GM18909 (cell line): ENCODE measurements at regions not wholly inside any gene's neighbourhood (a gene's known extent, or its start where the extent isn't known, plus 50 kb on each side); places are given as distances from the start of the nearest gene placed in this dataset.

Source experiments
- ATAC-seq: cut with Tn5 transposase; IDR thresholded peaks from one replicate; pipeline ENCODE4 v1.9.1; 2021; ENCODE audit warnings: mild to moderate bottlenecking; ENCODE audit not compliant: unreplicated experiment, poor library complexity

DNA sequence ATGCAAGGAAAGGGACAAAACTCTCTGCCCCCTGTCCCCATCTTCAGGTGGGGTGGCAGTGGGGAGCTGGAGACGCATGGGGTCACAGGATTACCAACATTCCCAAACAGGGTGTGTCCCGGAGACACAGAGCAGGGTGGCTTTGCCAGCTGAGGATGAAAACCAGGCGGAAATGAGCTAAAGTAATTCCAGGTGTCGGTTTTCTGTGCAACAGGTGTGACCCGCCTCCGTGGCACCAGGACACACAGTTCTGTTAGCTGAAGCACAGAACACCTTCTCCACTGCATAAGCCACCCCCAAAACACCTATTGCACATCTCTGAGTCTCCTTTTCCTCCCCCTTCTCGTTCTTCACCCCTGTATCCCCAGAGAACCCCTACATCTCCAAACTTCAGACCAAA, 122.7 kb upstream of the GLI2 start:
- ATAC-seq = no peak

- no peak for ATAC-seq
These were observed 121.7 kb upstream of the GLI2 start for GRCh38 chr2:120613742-120614571.

GRCh38 chr2:120614901-120615300, 120.8 kb upstream of the GLI2 start:
- ATAC-seq = no peak

GRCh38 chr2:120616261-120616660, 119.4 kb upstream of the GLI2 start:
- ATAC-seq = no peak

- no peak for ATAC-seq
These were observed 118.6 kb upstream of the GLI2 start for GRCh38 chr2:120617055-120617454.

DNA sequence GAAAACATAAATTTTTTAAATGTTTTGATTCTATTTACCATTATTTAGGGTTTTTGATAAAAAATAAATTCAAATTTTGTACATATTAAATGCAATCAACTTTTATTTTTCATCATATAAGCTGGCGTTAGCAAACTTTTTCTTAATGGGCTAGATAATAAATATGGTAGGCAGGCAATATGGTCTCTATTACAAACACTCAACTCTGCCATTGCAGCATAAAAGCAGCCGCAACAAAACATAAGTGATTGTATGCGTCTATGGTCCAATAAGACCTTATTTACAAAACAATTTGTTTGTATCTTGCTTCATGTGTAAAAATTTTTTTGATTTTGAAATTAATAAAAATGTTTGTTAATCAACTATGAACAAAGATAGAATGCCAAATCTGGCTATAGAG, 116.8 kb upstream of the GLI2 start:
- ATAC-seq = no peak

DNA sequence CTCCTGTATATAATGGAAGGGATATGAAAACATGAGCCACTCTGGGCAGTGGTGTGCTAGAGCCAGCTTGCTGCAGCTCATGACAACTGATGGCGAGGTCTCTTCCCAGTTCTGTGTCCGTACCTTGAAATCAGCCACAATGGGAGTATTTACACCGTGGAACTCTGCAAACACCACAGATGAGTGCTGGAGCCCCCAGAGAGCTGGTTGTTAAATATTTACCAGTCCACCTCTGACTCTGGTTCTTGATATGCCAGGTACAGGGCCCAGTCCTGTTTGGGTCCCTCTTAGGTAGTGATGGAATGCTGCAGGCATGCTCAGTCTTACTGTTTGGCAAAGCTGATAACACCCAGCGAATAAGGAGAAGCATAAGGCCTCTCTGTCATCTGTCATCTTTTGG, 116.1 kb upstream of the GLI2 start:
- no peak for ATAC-seq

DNA sequence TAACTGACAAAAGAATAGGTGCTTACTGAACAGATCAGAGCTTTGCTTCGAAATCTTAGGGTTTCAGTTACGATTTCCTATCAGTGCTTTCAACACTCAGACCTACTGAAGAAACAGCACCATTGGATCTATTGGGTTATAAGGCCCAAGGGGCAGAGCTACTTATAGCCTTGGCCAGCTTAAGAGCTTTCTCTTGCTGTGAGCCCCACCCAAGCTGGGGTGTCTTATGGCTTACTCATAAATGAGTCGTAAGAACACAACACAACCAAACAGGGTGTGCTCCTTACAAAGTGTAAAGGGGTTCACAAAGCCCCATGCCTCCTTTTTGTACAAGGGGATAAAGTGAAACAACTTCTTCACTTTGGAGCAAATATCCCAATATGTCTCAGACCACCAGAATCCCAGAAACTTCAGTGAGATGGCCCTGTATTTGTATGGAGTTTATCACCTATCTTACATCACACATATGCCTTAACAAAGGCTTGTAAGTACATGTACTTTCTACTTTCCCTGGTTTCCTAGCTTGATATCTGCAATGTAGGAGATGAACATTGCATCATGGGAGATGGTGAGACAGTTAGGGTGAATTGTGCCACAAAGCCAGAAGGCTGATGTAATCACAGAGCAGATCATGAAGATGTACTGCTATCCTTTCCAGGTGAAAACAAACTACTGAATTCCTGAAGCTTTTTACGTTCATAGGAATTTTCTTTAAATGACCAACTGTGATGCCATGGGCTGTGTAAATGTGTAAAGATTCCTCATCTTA, 115.5 kb upstream of the GLI2 start:
- no peak for ATAC-seq

GRCh38 chr2:120622159-120622869, 113.4 kb upstream of the GLI2 start:
- no peak for ATAC-seq

- no peak for ATAC-seq
These were observed 112.5 kb upstream of the GLI2 start for GRCh38 chr2:120622886-120623753.

DNA sequence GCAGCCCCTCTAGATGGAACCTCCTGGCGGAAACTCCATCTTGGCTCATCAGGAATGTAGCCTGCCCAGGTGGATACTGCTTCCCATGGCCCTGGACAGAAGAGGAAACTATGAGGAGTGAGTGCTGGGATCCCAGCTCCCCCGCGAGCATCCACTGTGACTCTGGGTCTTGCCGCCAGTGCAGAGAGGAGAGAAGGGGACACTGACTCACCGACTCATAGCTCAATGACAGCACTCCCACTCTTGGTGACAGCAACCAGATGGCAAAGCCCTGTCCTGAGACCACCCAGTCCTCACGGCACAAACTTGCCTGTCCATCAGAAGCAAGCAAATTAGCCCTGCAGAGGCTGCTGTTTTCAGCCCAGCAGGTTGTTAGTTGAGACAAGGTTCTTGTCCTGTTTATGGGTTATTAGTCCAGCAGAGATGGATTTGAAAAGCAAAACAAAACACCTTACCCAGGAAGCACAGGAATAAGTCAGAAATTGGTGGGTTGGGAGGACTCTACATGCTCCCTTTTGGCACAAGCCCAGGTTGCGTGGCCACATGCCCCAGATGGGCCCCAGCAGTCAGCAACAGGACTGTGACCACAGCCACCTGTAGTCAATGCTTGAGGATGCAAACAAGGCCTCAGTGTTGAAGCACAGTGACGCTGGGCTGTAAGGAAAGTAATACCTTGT, 111.5 kb upstream of the GLI2 start:
- no peak for ATAC-seq

DNA sequence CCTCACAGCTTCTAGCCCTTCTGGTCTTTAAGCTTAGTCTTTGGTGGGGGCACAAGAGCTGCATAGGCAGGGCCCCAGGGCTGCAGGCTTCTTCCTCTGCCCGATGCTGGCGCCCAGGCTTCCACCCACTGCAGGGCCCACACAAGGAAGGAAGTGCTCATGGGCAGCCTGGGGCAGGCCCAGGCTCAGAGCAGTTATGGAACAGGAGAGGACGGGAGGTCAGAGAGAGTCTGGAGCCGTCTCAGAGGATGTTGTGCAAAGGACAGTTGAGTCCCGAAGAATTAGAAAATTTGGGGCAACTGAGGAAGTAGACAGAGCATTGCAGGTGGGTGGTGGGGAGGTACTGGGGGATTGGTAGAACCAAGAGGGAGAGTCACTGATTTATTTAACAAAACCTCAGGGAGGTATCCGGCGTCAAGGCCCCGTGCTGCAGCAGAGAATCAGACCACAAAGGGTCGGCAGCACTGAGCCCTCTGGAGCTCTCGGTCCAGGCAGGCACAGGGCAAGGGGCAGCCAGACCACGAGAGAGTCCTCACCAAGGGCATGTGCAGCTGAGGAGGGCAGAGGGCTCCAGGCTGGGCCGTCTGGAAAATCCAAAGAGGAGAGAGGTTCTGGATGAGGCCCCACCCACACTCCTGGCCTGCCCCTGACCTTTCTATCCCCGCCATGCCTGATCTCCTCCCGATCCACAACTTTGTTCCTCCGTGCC, 110.8 kb upstream of the GLI2 start:
- no peak for ATAC-seq

- ATAC-seq = no peak
These were observed 109.7 kb upstream of the GLI2 start for GRCh38 chr2:120625865-120626560.

- no peak for ATAC-seq
These were observed 109.1 kb upstream of the GLI2 start for GRCh38 chr2:120626566-120626965.

GRCh38 chr2:120628248-120628647, 107.4 kb upstream of the GLI2 start:
- no peak for ATAC-seq

DNA sequence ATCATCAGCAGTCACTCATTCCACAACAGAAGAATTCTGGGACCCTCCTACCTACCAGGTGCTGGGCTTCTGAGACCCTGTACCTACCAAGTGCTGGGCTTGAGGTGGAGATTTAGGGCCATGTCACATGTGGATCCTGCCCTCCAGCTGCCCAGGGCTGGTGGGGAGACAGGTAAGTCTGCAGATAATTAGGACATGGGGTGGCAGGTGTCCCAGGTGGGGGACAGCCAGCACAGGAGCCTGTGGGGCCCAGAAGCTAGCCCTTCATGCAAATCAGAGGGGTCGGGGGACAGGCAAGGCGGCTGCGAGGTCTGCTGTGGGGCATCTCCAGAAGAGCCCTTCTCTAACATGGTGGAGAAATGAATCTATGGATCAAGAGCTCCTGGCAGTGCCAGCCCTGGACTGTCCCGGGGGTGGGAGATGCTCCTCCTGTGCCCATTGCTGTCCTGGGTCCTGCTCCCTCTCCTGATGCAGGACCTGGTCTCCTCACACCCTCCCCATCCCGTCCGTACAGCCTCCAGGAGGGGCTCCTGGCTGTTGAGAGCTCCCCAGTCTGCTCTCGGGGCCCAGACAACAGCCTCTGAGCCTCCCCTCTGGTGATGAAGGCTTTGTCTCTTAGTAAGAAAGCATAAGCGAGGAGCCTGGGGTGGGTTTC, 106.3 kb upstream of the GLI2 start:
- no peak for ATAC-seq

GRCh38 chr2:120630031-120630701, 105.5 kb upstream of the GLI2 start:
- ATAC-seq = no peak
